Vagina (tissue), 2 donors: ENCODE measurements at regions not wholly inside any gene's neighbourhood (a gene's known extent, or its start where the extent isn't known, plus 50 kb on each side); places are given as distances from the start of the nearest gene placed in this dataset.
"Not testable (repeated sequence)": the region's sequence is repeated elsewhere in the genome, so short reads cannot be mapped to it uniquely, and the experiment has no call there.

Experiments used
- DNase-seq, 2 donors: peaks; one replicate each; pipeline ENCODE4 v3.0.0-alpha.2; 2017; ENCODE audit errors: extremely low spot score in 2 of 2
- H3K27ac ChIP-seq: fragments of 200-600 bp; sonication (generic); one replicate; pipeline ENCODE4 v1.5.1; 2019
- H3K27me3 ChIP-seq: fragments of 200-600 bp; sonication (generic); one replicate; pipeline ENCODE4 v1.5.1; 2019
- H3K36me3 ChIP-seq, 2 donors: fragments of 200-600 bp; sonication (generic); one replicate each; pipeline ENCODE4 v1.5.1; 2017 to 2019
- H3K4me1 ChIP-seq: fragments of 200-600 bp; sonication (generic); one replicate; pipeline ENCODE4 v1.5.1; 2019
- H3K4me3 ChIP-seq, 2 donors: fragments of 200-600 bp; sonication (generic); 1 replicate in 1 of 2; 2 replicates in 1 of 2; pipeline ENCODE4 v1.5.1; 2016 to 2019
- H3K9me3 ChIP-seq: fragments of 200-600 bp; sonication (generic); one replicate; pipeline ENCODE4 v1.5.1; 2019
- CTCF ChIP-seq, 3 experiments: fragments of 450-650 bp in 2 of 3; fragments of 200-600 bp in 1 of 3; sonication (generic) in 1 of 3; IDR thresholded peaks; one replicate each; pipeline ENCODE4 v1.5.1; 2017 to 2019; ENCODE audit warnings: antibody characterized with exemption in 3 of 3, mild to moderate bottlenecking in 2 of 3, moderate library complexity in 2 of 3
- POLR2A ChIP-seq, 2 donors: fragments of 450-650 bp; IDR thresholded peaks; one replicate each; pipeline ENCODE4 v1.6.1; 2017; ENCODE audit warnings: antibody characterized with exemption in 2 of 2, mild to moderate bottlenecking in 2 of 2, moderate library complexity in 2 of 2
- POLR2AphosphoS5 ChIP-seq, 2 donors: sonication (generic); formaldehyde crosslinking; IDR thresholded peaks; one replicate each; pipeline ENCODE4 v1.9.0; 2017; ENCODE audit warnings: antibody characterized with exemption in 2 of 2, mild to moderate bottlenecking in 2 of 2, low read depth in 1 of 2; ENCODE audit not compliant: insufficient read depth in 1 of 2
- intact Hi-C: fragments of 100-400 bp; cut with DNase I; formaldehyde crosslinking; loops from one replicate; pipeline ENCODE4 v1.15.1; 2023

DNA sequence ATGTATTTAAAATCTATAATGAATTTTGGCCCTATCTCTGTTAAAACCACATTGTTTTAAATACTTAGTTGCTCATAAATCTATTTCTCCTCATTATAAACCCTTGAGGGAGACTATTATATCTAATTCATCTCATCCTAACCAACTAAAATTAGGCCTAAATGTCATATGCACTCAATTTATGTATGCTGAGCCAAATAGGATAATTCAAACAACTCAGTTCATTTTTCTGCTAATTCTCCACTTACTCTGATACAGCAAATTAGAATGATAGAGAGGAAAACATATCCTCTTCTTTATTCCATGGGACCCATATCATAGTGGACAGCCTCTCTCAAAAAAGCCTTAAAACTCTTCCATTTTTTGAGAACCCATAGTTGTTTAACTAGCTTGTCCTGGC lies 80.3 kb upstream of the TET2 start:
- no peaks in the 10 kb centered on the region for H3K4me1 ChIP-seq
- H3K4me3 ChIP-seq = no peak overlapping the region
- intact Hi-C loops = no loop called here
- H3K9me3 ChIP-seq = no peaks in the 10 kb centered on the region
- no peak for TF ChIP-seq POLR2AphosphoS5 (IDR thresholded peaks at IDR 0.05; ENCODE audit: insufficient read depth in 1 of 2, low read depth in 1 of 2)
- TF ChIP-seq CTCF (IDR thresholded peaks at IDR 0.05) = no peak
- no peak for TF ChIP-seq POLR2A (IDR thresholded peaks at IDR 0.05)
- H3K27ac ChIP-seq = no peak overlapping the region
- no peak for DNase-seq
- no peaks in the 10 kb centered on the region for H3K27me3 ChIP-seq
- H3K36me3 ChIP-seq = no peaks in the 10 kb centered on the region

DNA sequence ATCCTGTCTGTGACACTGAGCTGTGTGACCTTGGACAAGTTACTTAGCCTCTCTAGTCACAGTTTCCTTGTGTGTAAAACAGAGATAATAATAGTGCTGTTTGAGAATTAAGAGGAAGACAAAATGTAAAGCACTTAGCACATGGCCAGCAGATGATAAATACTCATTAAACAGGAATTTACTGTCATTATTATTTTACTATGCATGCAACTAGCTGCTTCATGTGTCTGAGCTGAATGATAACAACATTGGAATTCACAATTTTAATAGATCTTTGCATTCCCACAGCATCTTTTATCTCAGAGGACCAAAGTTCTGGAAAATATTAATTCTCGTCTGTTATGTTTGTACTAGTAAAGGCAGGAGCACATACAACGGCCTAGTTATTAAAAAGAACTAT lies 79.2 kb upstream of the TET2 start:
- H3K27ac ChIP-seq = no peak overlapping the region
- intact Hi-C loops = no loop called here
- H3K4me1 ChIP-seq = no peaks in the 10 kb centered on the region
- H3K4me3 ChIP-seq = no peak overlapping the region
- H3K27me3 ChIP-seq = no peaks in the 10 kb centered on the region
- H3K9me3 ChIP-seq = no peaks in the 10 kb centered on the region
- H3K36me3 ChIP-seq = no peaks in the 10 kb centered on the region
- TF ChIP-seq POLR2A (IDR thresholded peaks at IDR 0.05) = no peak
- TF ChIP-seq CTCF (IDR thresholded peaks at IDR 0.05) = no peak
- no peak for TF ChIP-seq POLR2AphosphoS5 (IDR thresholded peaks at IDR 0.05; ENCODE audit: insufficient read depth in 1 of 2, low read depth in 1 of 2)
- DNase-seq = no peak

- Histone ChIP-seq H3K9me3 (no peaks in the 10 kb centered on the region), H3K27ac (no peak overlapping the region), H3K36me3 (no peaks in the 10 kb centered on the region), H3K4me3 (no peak overlapping the region), H3K27me3 (no peaks in the 10 kb centered on the region), H3K4me1 (no peaks in the 10 kb centered on the region)
- TF ChIP-seq POLR2AphosphoS5 (IDR thresholded peaks at IDR 0.05; ENCODE audit: insufficient read depth in 1 of 2, low read depth in 1 of 2) (no peak), POLR2A (IDR thresholded peaks at IDR 0.05) (no peak), CTCF (IDR thresholded peaks at IDR 0.05) (no peak)
- intact Hi-C loops = no loop called here
- DNase-seq = no peak
Measured at GRCh38 chr4:105067946-105068345, 78.7 kb upstream of the TET2 start.

- Histone ChIP-seq H3K4me3 (no peak overlapping the region), H3K4me1 (no peaks in the 10 kb centered on the region), H3K27me3 (no peaks in the 10 kb centered on the region), H3K36me3 (no peaks in the 10 kb centered on the region), H3K27ac (no peak overlapping the region), H3K9me3 (no peaks in the 10 kb centered on the region)
- TF ChIP-seq POLR2AphosphoS5 (IDR thresholded peaks at IDR 0.05; ENCODE audit: insufficient read depth in 1 of 2, low read depth in 1 of 2) = no peak
- TF ChIP-seq POLR2A (IDR thresholded peaks at IDR 0.05) = no peak
- no peak for TF ChIP-seq CTCF (IDR thresholded peaks at IDR 0.05)
- no peak for DNase-seq
- intact Hi-C loops = no loop called here
Measured at GRCh38 chr4:105068516-105068915, 78.2 kb upstream of the TET2 start.

- H3K9me3 ChIP-seq, H3K27ac ChIP-seq, H3K36me3 ChIP-seq, DNase-seq, H3K27me3 ChIP-seq, H3K4me1 ChIP-seq, H3K4me3 ChIP-seq, intact Hi-C loops: not testable (repeated sequence)
Measured at GRCh38 chr4:105072095-105072494, 74.6 kb upstream of the TET2 start.

GRCh38 chr4:105074097-105074496 lies 72.6 kb upstream of the TET2 start:
- Histone ChIP-seq H3K36me3 (no peaks in the 10 kb centered on the region), H3K27ac (no peak overlapping the region), H3K27me3 (no peaks in the 10 kb centered on the region), H3K4me1 (no peaks in the 10 kb centered on the region), H3K4me3 (no peak overlapping the region), H3K9me3 (no peaks in the 10 kb centered on the region)
- no peak for DNase-seq
- TF ChIP-seq CTCF (IDR thresholded peaks at IDR 0.05) = no peak
- TF ChIP-seq POLR2A (IDR thresholded peaks at IDR 0.05) = no peak
- no peak for TF ChIP-seq POLR2AphosphoS5 (IDR thresholded peaks at IDR 0.05; ENCODE audit: insufficient read depth in 1 of 2, low read depth in 1 of 2)
- intact Hi-C loops = no loop called here
